IMR-90 (cell line): ENCODE measurements at regions not wholly inside any gene's neighbourhood (a gene's known extent, or its start where the extent isn't known, plus 50 kb on each side); places are given as distances from the start of the nearest gene placed in this dataset.
A peak's percentile ranks its signal among the peaks of the same experiment; 100 is the strongest.

Experiments used
- ATAC-seq: fragments of 200-7000 bp; cut with Tn5 transposase; 2 replicates; pipeline ENCODE4 v1.9.1; 2020; ENCODE audit warnings: low read depth, mild to moderate bottlenecking, moderate library complexity
- BruUV-seq: library from RNA; stranded (reverse); fragments of 400-500 nt; replicated peaks from 2 replicates; lab custom pipeline; 2021; lab: Mats Ljungman, UMichigan
- CTCF ChIA-PET: fragments of 300-600 bp; formaldehyde crosslinking; extraction: SDS; loops from one replicate; lab custom pipeline; 2021; ENCODE audit warnings: antibody characterized with exemption; lab: Yijun Ruan, JAX
- POLR2A ChIA-PET: fragments of 300-600 bp; sonication (Branson Sonifier 250); formaldehyde crosslinking; loops from one replicate; lab custom pipeline; 2022; ENCODE audit warnings: antibody characterized with exemption; ENCODE audit not compliant: unreplicated experiment; lab: Charles Lee
- DNase-seq: peaks from one replicate; pipeline ENCODE4 v3.0.0; 2013
- H2AFZ ChIP-seq: replicated peaks from 2 replicates; pipeline ENCODE3; 2013; ENCODE audit warnings: low read length, mild to moderate bottlenecking; ENCODE audit not compliant: poor library complexity
- H2AK5ac ChIP-seq: 2 replicates; pipeline ENCODE4 v1.6.1; 2013; ENCODE audit warnings: low read depth, low read length, inconsistent platforms
- H2AK9ac ChIP-seq: replicated peaks from 2 replicates; pipeline ENCODE3; 2013; ENCODE audit warnings: mild to moderate bottlenecking, low read depth, low read length, moderate library complexity; ENCODE audit not compliant: poor library complexity
- H2BK120ac ChIP-seq: 2 replicates; pipeline ENCODE4 v1.6.1; 2013; ENCODE audit warnings: low read depth, low read length, inconsistent platforms
- H2BK15ac ChIP-seq: 3 replicates; pipeline ENCODE4 v1.6.1; 2013; ENCODE audit warnings: low read depth, low read length, inconsistent platforms
- H2BK20ac ChIP-seq: 2 replicates; pipeline ENCODE4 v1.6.1; 2013; ENCODE audit warnings: low read depth, mild to moderate bottlenecking, inconsistent platforms, low read length, moderate library complexity
- H2BK5ac ChIP-seq: 2 replicates; pipeline ENCODE4 v1.6.1; 2013; ENCODE audit warnings: mild to moderate bottlenecking, low read depth, low read length, inconsistent platforms; ENCODE audit not compliant: poor library complexity, severe bottlenecking
- H3K14ac ChIP-seq: replicated peaks from 2 replicates; pipeline ENCODE4 v1.6.1; 2013; ENCODE audit warnings: low read depth, low read length, inconsistent platforms
- H3K18ac ChIP-seq: 2 replicates; pipeline ENCODE4 v1.6.1; 2013; ENCODE audit warnings: low read depth, low read length, control low read depth
- H3K23ac ChIP-seq: 2 replicates; pipeline ENCODE4 v1.6.1; 2013; ENCODE audit warnings: low read depth, low read length, inconsistent platforms
- H3K27ac ChIP-seq: 2 replicates; pipeline ENCODE4 v1.5.1; 2013; ENCODE audit warnings: mild to moderate bottlenecking, control low read depth, low read length; ENCODE audit not compliant: insufficient read depth
- H3K27me3 ChIP-seq: 2 replicates; pipeline ENCODE4 v1.6.1; 2013; ENCODE audit warnings: low read length; ENCODE audit not compliant: control insufficient read depth, insufficient read depth
- H3K36me3 ChIP-seq: 2 replicates; pipeline ENCODE4 v1.6.1; 2013; ENCODE audit warnings: low read length, mixed read lengths; ENCODE audit not compliant: control insufficient read depth, insufficient read depth
- H3K4ac ChIP-seq: 2 replicates; pipeline ENCODE4 v1.6.1; 2013; ENCODE audit warnings: low read depth, low read length, inconsistent platforms
- H3K4me1 ChIP-seq: 2 replicates; pipeline ENCODE4 v1.6.1; 2013; ENCODE audit warnings: low read length, mixed read lengths; ENCODE audit not compliant: control insufficient read depth, insufficient read depth
- H3K4me2 ChIP-seq: 2 replicates; pipeline ENCODE4 v1.6.1; 2013; ENCODE audit warnings: low read depth, mild to moderate bottlenecking, control low read depth, low read length, moderate library complexity
- H3K4me3 ChIP-seq: 2 replicates; pipeline ENCODE4 v1.5.1; 2013; ENCODE audit warnings: low read depth, mild to moderate bottlenecking, control low read depth, low read length, moderate library complexity; ENCODE audit not compliant: insufficient read depth
- H3K56ac ChIP-seq: 2 replicates; pipeline ENCODE4 v1.6.1; 2013; ENCODE audit warnings: low read length, inconsistent platforms; ENCODE audit not compliant: insufficient read depth; ENCODE audit errors: extremely low read depth
- H3K79me1 ChIP-seq, 2 experiments: 2 replicates each; pipeline ENCODE4 v1.6.1; 2013; ENCODE audit warnings: low read length in 2 of 2, inconsistent platforms in 1 of 2, low read depth in 1 of 2
- H3K9ac ChIP-seq: 2 replicates; pipeline ENCODE4 v1.6.1; 2013; ENCODE audit warnings: low read depth, low read length, control low read depth
- H3K9me1 ChIP-seq: 2 replicates; pipeline ENCODE4 v1.6.1; 2013; ENCODE audit warnings: low read length, inconsistent platforms; ENCODE audit not compliant: insufficient read depth
- H3K9me3 ChIP-seq: 2 replicates; pipeline ENCODE4 v1.6.1; 2013; ENCODE audit warnings: low read length; ENCODE audit not compliant: control insufficient read depth, insufficient read depth
- H4K20me1 ChIP-seq: 2 replicates; pipeline ENCODE4 v1.6.1; 2013; ENCODE audit warnings: low read length, inconsistent platforms; ENCODE audit not compliant: insufficient read depth
- H4K5ac ChIP-seq: 2 replicates; pipeline ENCODE4 v1.6.1; 2013; ENCODE audit warnings: mild to moderate bottlenecking, low read depth, low read length, control low read depth
- H4K8ac ChIP-seq, 2 experiments: 2 replicates each; pipeline ENCODE4 v1.6.1; 2013; ENCODE audit warnings: low read depth in 2 of 2, low read length in 2 of 2, control low read depth in 1 of 2, inconsistent platforms in 1 of 2
- H4K91ac ChIP-seq: 2 replicates; pipeline ENCODE4 v1.6.1; 2013; ENCODE audit warnings: low read depth, low read length, inconsistent platforms; ENCODE audit not compliant: insufficient read depth
- BHLHE40 ChIP-seq: fragments of 150-350 bp; IDR thresholded peaks from 2 replicates; pipeline ENCODE4 v1.6.1; 2016; ENCODE audit warnings: mild to moderate bottlenecking, low read depth, low read length
- CEBPB ChIP-seq: IDR thresholded peaks from 2 replicates; pipeline ENCODE4 v1.6.1; 2012; ENCODE audit warnings: low read depth, low read length, improper control_type of control experiment
- CHD1 ChIP-seq: IDR thresholded peaks from 2 replicates; pipeline ENCODE4 v1.6.1; 2012; ENCODE audit warnings: low read depth, low read length, improper control_type of control experiment
- CTCF ChIP-seq: conservative IDR thresholded peaks from 2 replicates; pipeline ENCODE4 v1.5.1; 2012; ENCODE audit warnings: mild to moderate bottlenecking, low read depth, low read length, improper control_type of control experiment
- FOS ChIP-seq: fragments of 150-350 bp; IDR thresholded peaks from 2 replicates; pipeline ENCODE4 v1.6.1; 2016; ENCODE audit warnings: low read depth, low read length
- MAFK ChIP-seq: IDR thresholded peaks from 2 replicates; pipeline ENCODE4 v1.6.1; 2012; ENCODE audit warnings: low read depth, low read length, improper control_type of control experiment
- MAZ ChIP-seq: IDR thresholded peaks from 2 replicates; pipeline ENCODE4 v1.6.1; 2012; ENCODE audit warnings: low read depth, mild to moderate bottlenecking, low read length, improper control_type of control experiment, moderate library complexity, borderline replicate concordance
- MXI1 ChIP-seq: IDR thresholded peaks from 2 replicates; pipeline ENCODE4 v1.6.1; 2012; ENCODE audit warnings: low read depth, mild to moderate bottlenecking, low read length, moderate library complexity, borderline replicate concordance
- NFE2L2 ChIP-seq: fragments of 150-350 bp; IDR thresholded peaks from 2 replicates; pipeline ENCODE4 v1.6.1; 2016; ENCODE audit warnings: low read depth, mild to moderate bottlenecking, low read length
- POLR2A ChIP-seq: IDR thresholded peaks from 2 replicates; pipeline ENCODE4 v1.6.1; 2012; ENCODE audit warnings: mild to moderate bottlenecking, low read depth, low read length
- RAD21 ChIP-seq: IDR thresholded peaks from 2 replicates; pipeline ENCODE4 v1.6.1; 2012; ENCODE audit warnings: low read length, improper control_type of control experiment
- RCOR1 ChIP-seq: IDR thresholded peaks from 2 replicates; pipeline ENCODE4 v1.6.1; 2012; ENCODE audit warnings: mild to moderate bottlenecking, low read length, improper control_type of control experiment; ENCODE audit not compliant: insufficient replicate concordance
- RFX5 ChIP-seq: IDR thresholded peaks from 2 replicates; pipeline ENCODE4 v1.8.0; 2012; ENCODE audit warnings: low read depth, mild to moderate bottlenecking, low read length, moderate library complexity
- SMC3 ChIP-seq: fragments of 150-350 bp; IDR thresholded peaks from 2 replicates; pipeline ENCODE4 v1.6.1; 2016; ENCODE audit warnings: low read depth, mild to moderate bottlenecking, antibody characterized with exemption, low read length, moderate library complexity
- USF2 ChIP-seq: fragments of 150-350 bp; IDR thresholded peaks from 2 replicates; pipeline ENCODE4 v1.6.1; 2017; ENCODE audit warnings: mild to moderate bottlenecking, antibody characterized with exemption, low read length, low read depth
- WGBS, 2 experiments: methylation state at CpG; one replicate each; pipeline versions ENCODE4 v1.1.5 to v1.1.7; 2013; ENCODE audit warnings: missing lambda C conversion rate in 2 of 2; ENCODE audit not compliant: insufficient read length in 1 of 2; ENCODE audit errors: extremely low coverage in 2 of 2; 5-methylcytosine and 5-hydroxymethylcytosine counted together
- dilution Hi-C: fragments of 300-500 bp; cut with HindIII; formaldehyde crosslinking; loops from one replicate; pipeline ENCODE4 v1.14.3; 2018; ENCODE audit warnings: low sequenced_read_pairs; ENCODE audit not compliant: unreplicated experiment
- in situ Hi-C: fragments of 300-500 bp; cut with MboI; formaldehyde crosslinking; loops from 3 replicates; pipeline ENCODE4 v1.14.3; 2019; ENCODE audit warnings: low sequenced_read_pairs, inconsistent platforms, mixed read lengths
- intact Hi-C: fragments of 100-400 bp; cut with micrococcal nuclease; formaldehyde crosslinking; loops from 2 replicates; pipeline ENCODE4 v1.10.0; 2022
- TF ChIP-seq, protein P1 (sequence below): fragments of 150-350 bp; IDR thresholded peaks from 2 replicates; pipeline ENCODE4 v1.6.1; 2016; ENCODE audit warnings: low read depth, mild to moderate bottlenecking, low read length, moderate library complexity, borderline replicate concordance

- Histone ChIP-seq H2BK20ac (peak overlapping the region; percentile 64), H3K9ac (no peak overlapping the region), H3K23ac (no peak overlapping the region), H2BK5ac (no peak overlapping the region), H3K4me2 (no peak overlapping the region), H2BK120ac (peak overlapping the region; percentile 70), H2BK15ac (peak overlapping the region; percentile 32; the same call in 1 of the 3 replicates), H4K20me1 (no peaks in the 10 kb centered on the region), H3K4me3 (no peak overlapping the region), H3K9me3 (no peaks in the 10 kb centered on the region), H3K79me1 (no peaks in the 10 kb centered on the region), H3K4ac (peak overlapping the region; percentile 75), H4K5ac (peak overlapping the region; percentile 92), H3K36me3 (no peaks in the 10 kb centered on the region), H4K8ac (0 out of 4 replicates have a peak overlapping the region, but pooled peaks have one; percentile 9 to 29), H2AK5ac (0 out of 2 replicates have a peak overlapping the region, but pooled peaks have one; percentile 27), H2AK9ac (no peak overlapping the region), H3K14ac (peak overlapping the region; percentile 65; the same call in 1 of the 2 replicates), H3K27me3 (no peaks in the 10 kb centered on the region), H4K91ac (peak overlapping the region; percentile 40; the same call in 1 of the 2 replicates), H3K4me1 (peaks cover 7% of the 10 kb centered on the region; the same call in 1 of the 2 replicates), H3K56ac (no peak overlapping the region), H3K27ac (peak overlapping the region; percentile 45; the same call in 1 of the 2 replicates), H2AFZ (no peak overlapping the region), H3K9me1 (no peaks in the 10 kb centered on the region; the same call in 1 of the 2 replicates), H3K18ac (peak overlapping the region; percentile 78)
- in situ Hi-C loops (no loop called here), intact Hi-C loops (loop anchor here (5.0 kb wide), 1 partner anchor 494 kb away; no protein-coding TSS in a partner anchor), dilution Hi-C loops (no loop called here)
- 100% methylated on average over 1 of the region's 1 CpG; no CpG with 5 or more reads in 1 of the 2 experiments for WGBS, 2 experiments
- BruUV-seq, result no TSS peak
- ChIA-PET POLR2A (no interaction called here), CTCF (no interaction called here)
- TF ChIP-seq, protein P1, sequence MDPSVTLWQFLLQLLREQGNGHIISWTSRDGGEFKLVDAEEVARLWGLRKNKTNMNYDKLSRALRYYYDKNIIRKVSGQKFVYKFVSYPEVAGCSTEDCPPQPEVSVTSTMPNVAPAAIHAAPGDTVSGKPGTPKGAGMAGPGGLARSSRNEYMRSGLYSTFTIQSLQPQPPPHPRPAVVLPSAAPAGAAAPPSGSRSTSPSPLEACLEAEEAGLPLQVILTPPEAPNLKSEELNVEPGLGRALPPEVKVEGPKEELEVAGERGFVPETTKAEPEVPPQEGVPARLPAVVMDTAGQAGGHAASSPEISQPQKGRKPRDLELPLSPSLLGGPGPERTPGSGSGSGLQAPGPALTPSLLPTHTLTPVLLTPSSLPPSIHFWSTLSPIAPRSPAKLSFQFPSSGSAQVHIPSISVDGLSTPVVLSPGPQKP, result no peak
- TF ChIP-seq RAD21 (no peak), BHLHE40 (no peak), CTCF (no peak), MAZ (no peak), NFE2L2 (no peak), POLR2A (no peak), MXI1 (no peak), FOS (no peak), CEBPB (no peak), MAFK (no peak), SMC3 (no peak), CHD1 (no peak), RFX5 (no peak), USF2 (no peak), RCOR1 (no peak)
- ATAC-seq, result no peak
- no peak for DNase-seq
These were observed 235.0 kb downstream of the NNT start for GRCh38 chr5:43837996-43838395.
